ENCODE measurements at regions not wholly inside any gene's neighbourhood (a gene's known extent, or its start where the extent isn't known, plus 50 kb on each side); places are given as distances from the start of the nearest gene placed in this dataset.

- H3K27ac ChIP-seq = no peak overlapping the region
- no peak for ATAC-seq
- H3K27me3 ChIP-seq (ENCODE audit: insufficient read depth in 3 of 3, low read length in 2 of 3) = peaks cover 0 to 2% (median 0%) of the 10 kb centered on the region in 3 donors
- TF ChIP-seq, protein P1, sequence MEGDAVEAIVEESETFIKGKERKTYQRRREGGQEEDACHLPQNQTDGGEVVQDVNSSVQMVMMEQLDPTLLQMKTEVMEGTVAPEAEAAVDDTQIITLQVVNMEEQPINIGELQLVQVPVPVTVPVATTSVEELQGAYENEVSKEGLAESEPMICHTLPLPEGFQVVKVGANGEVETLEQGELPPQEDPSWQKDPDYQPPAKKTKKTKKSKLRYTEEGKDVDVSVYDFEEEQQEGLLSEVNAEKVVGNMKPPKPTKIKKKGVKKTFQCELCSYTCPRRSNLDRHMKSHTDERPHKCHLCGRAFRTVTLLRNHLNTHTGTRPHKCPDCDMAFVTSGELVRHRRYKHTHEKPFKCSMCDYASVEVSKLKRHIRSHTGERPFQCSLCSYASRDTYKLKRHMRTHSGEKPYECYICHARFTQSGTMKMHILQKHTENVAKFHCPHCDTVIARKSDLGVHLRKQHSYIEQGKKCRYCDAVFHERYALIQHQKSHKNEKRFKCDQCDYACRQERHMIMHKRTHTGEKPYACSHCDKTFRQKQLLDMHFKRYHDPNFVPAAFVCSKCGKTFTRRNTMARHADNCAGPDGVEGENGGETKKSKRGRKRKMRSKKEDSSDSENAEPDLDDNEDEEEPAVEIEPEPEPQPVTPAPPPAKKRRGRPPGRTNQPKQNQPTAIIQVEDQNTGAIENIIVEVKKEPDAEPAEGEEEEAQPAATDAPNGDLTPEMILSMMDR (IDR thresholded peaks at IDR 0.05) = no peak
- no peaks in the 10 kb centered on the region for H3K36me3 ChIP-seq (ENCODE audit: insufficient read depth in 1 of 2, low read depth in 1 of 2)
- intact Hi-C loops (cut with DNase I) = no loop called here
- H3K4me1 ChIP-seq = no peaks in the 10 kb centered on the region
- WGBS, 3 donors = 46 to 59% (median 54%) methylated on average over 1 of the region's 1 CpG
- no peaks in the 10 kb centered on the region for H3K9me3 ChIP-seq
- DNase-seq = no peak
- H3K4me3 ChIP-seq = no peak overlapping the region
Measured at GRCh38 chr12:58601529-58601928, 318.8 kb downstream of the LRIG3 start.

GRCh38 chr12:58602179-58602578 is 318.1 kb downstream of the LRIG3 start:
- no peaks in the 10 kb centered on the region for H3K4me1 ChIP-seq
- DNase-seq (no peak), ATAC-seq (no peak)
- 88 to 97% (median 89%) methylated on average over 6 of the region's 6 CpGs for whole genome bisulfite sequencing, 3 donors
- peaks cover 0 to 2% (median 0%) of the 10 kb centered on the region in 3 donors for H3K27me3 ChIP-seq (ENCODE audit: insufficient read depth in 3 of 3, low read length in 2 of 3)
- H3K27ac ChIP-seq = no peak overlapping the region
- intact Hi-C loops (cut with DNase I) = no loop called here
- H3K36me3 ChIP-seq (ENCODE audit: insufficient read depth in 1 of 2, low read depth in 1 of 2) = no peaks in the 10 kb centered on the region
- TF ChIP-seq, protein P1 (IDR thresholded peaks at IDR 0.05) = no peak
- no peaks in the 10 kb centered on the region for H3K9me3 ChIP-seq
- no peak overlapping the region for H3K4me3 ChIP-seq

DNA sequence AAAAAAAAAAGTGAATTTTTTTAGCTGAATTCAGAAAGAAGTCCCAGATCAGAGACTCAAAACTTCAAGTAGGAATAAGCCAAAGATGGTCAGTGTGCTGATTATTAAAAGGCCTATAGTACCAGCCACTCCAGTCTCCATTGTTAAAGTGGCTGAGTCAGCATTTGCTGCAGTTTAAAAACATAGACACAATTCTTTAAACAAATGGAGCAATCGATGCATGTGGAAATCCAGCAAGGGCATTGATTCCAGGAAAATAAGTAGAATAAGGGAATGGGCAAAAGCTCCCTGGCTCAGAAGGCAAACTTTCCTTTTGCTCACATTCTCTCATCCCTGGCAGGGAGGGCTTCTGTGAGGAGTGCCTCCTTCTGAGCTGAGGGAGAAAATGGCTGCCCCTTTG is 317.6 kb downstream of the LRIG3 start:
- H3K27me3 ChIP-seq (ENCODE audit: insufficient read depth in 3 of 3, low read length in 2 of 3) = peaks cover 0 to 2% (median 0%) of the 10 kb centered on the region in 3 donors
- TF ChIP-seq, protein P1 (IDR thresholded peaks at IDR 0.05) = no peak
- WGBS, 3 donors = 77 to 87% (median 84%) methylated on average over 1 of the region's 1 CpG
- no peak for DNase-seq
- H3K4me3 ChIP-seq = no peak overlapping the region
- H3K36me3 ChIP-seq (ENCODE audit: insufficient read depth in 1 of 2, low read depth in 1 of 2) = no peaks in the 10 kb centered on the region
- no peak overlapping the region for H3K27ac ChIP-seq
- no peaks in the 10 kb centered on the region for H3K4me1 ChIP-seq
- ATAC-seq = no peak
- H3K9me3 ChIP-seq = no peaks in the 10 kb centered on the region
- intact Hi-C loops (cut with DNase I) = no loop called here

- WGBS, 3 donors = 0 to 59% (median 0%) methylated on average over 1 of the region's 1 CpG
- Histone ChIP-seq H3K9me3 (no peaks in the 10 kb centered on the region), H3K27ac (no peak overlapping the region), H3K36me3 (ENCODE audit: insufficient read depth in 1 of 2, low read depth in 1 of 2) (no peaks in the 10 kb centered on the region), H3K4me3 (no peak overlapping the region), H3K27me3 (ENCODE audit: insufficient read depth in 3 of 3, low read length in 2 of 3) (peaks cover 0 to 2% (median 0%) of the 10 kb centered on the region in 3 donors), H3K4me1 (no peaks in the 10 kb centered on the region)
- intact Hi-C loops (cut with DNase I) = no loop called here
- ATAC-seq = no peak
- TF ChIP-seq, protein P1 (IDR thresholded peaks at IDR 0.05) = no peak
- DNase-seq = no peak
Measured at GRCh38 chr12:58607805-58608204, 312.5 kb downstream of the LRIG3 start.

- no peak overlapping the region for H3K4me3 ChIP-seq
- intact Hi-C loops (cut with DNase I) = no loop called here
- no peak for ATAC-seq
Measured at GRCh38 chr12:58608711-58609110, 311.6 kb downstream of the LRIG3 start.

More at GRCh38 chr12:58608711-58609110, 311.6 kb downstream of the LRIG3 start:
- Histone ChIP-seq H3K27ac (no peak overlapping the region), H3K9me3 (no peaks in the 10 kb centered on the region), H3K36me3 (ENCODE audit: insufficient read depth in 1 of 2, low read depth in 1 of 2) (no peaks in the 10 kb centered on the region), H3K27me3 (ENCODE audit: insufficient read depth in 3 of 3, low read length in 2 of 3) (peaks cover 0 to 2% (median 0%) of the 10 kb centered on the region in 3 donors), H3K4me1 (no peaks in the 10 kb centered on the region)
- TF ChIP-seq, protein P1 (IDR thresholded peaks at IDR 0.05) = no peak
- 49 to 66% (median 62%) methylated on average over 1 of the region's 1 CpG for WGBS, 3 donors
- DNase-seq = no peak
